Osteoblast (primary cell): ENCODE measurements at regions not wholly inside any gene's neighbourhood (a gene's known extent, or its start where the extent isn't known, plus 50 kb on each side); places are given as distances from the start of the nearest gene placed in this dataset.

Experiments used
- DNase-seq: peaks from one replicate; pipeline ENCODE4 v3.0.0; 2011; ENCODE audit warnings: low spot score, mixed read lengths; ENCODE audit not compliant: insufficient read length; ENCODE audit errors: missing footprints
- H2AFZ ChIP-seq: 2 replicates; pipeline ENCODE4 v1.6.0; 2011; ENCODE audit warnings: mild to moderate bottlenecking, low read length
- H3K27ac ChIP-seq: 2 replicates; pipeline ENCODE4 v1.5.1; 2011; ENCODE audit warnings: mild to moderate bottlenecking, low read depth, low read length, moderate library complexity
- H3K27me3 ChIP-seq: 2 replicates; pipeline ENCODE4 v1.6.0; 2012; ENCODE audit warnings: mild to moderate bottlenecking, control low read depth, inconsistent platforms, low read length, moderate library complexity; ENCODE audit not compliant: insufficient read depth
- H3K36me3 ChIP-seq: 2 replicates; pipeline ENCODE4 v1.5.1; 2011; ENCODE audit warnings: mild to moderate bottlenecking, low read length, control low read depth, moderate library complexity; ENCODE audit not compliant: insufficient read depth
- H3K4me1 ChIP-seq: 2 replicates; pipeline ENCODE4 v1.5.1; 2011; ENCODE audit warnings: mild to moderate bottlenecking, low read length, control low read depth, moderate library complexity; ENCODE audit not compliant: insufficient read depth
- H3K4me2 ChIP-seq: 2 replicates; pipeline ENCODE4 v1.6.0; 2011; ENCODE audit warnings: mild to moderate bottlenecking, low read length; ENCODE audit not compliant: insufficient read depth
- H3K4me3 ChIP-seq: fragments of 200-600 bp; sonication (generic); 3 replicates; pipeline ENCODE4 v1.5.1; 2012; ENCODE audit warnings: mild to moderate bottlenecking, low read length, inconsistent platforms; ENCODE audit not compliant: insufficient read depth
- H3K79me2 ChIP-seq: 2 replicates; pipeline ENCODE4 v1.6.0; 2012; ENCODE audit warnings: mild to moderate bottlenecking, low read length, control low read depth, inconsistent platforms; ENCODE audit not compliant: insufficient read depth
- H3K9me3 ChIP-seq: 2 replicates; pipeline ENCODE4 v1.5.1; 2011; ENCODE audit warnings: low read depth, low read length, control low read depth
- H4K20me1 ChIP-seq: 2 replicates; pipeline ENCODE4 v1.6.0; 2012; ENCODE audit warnings: mild to moderate bottlenecking, low read length, control low read depth; ENCODE audit not compliant: insufficient read depth
- TF ChIP-seq, protein P1 (sequence below): IDR thresholded peaks from 2 replicates; pipeline ENCODE4 v1.5.1; 2011; ENCODE audit warnings: mild to moderate bottlenecking, low read depth, low read length, moderate library complexity; ENCODE audit errors: extremely low read depth

GRCh38 chr14:40601063-40601462 lies 1005.6 kb upstream of the LRFN5 start:
- no peak overlapping the region for H3K4me3 ChIP-seq
- H3K9me3 ChIP-seq = peaks cover 2% of the 10 kb centered on the region
- no peaks in the 10 kb centered on the region for H3K27me3 ChIP-seq
- no peaks in the 10 kb centered on the region for H4K20me1 ChIP-seq
- TF ChIP-seq, protein P1, sequence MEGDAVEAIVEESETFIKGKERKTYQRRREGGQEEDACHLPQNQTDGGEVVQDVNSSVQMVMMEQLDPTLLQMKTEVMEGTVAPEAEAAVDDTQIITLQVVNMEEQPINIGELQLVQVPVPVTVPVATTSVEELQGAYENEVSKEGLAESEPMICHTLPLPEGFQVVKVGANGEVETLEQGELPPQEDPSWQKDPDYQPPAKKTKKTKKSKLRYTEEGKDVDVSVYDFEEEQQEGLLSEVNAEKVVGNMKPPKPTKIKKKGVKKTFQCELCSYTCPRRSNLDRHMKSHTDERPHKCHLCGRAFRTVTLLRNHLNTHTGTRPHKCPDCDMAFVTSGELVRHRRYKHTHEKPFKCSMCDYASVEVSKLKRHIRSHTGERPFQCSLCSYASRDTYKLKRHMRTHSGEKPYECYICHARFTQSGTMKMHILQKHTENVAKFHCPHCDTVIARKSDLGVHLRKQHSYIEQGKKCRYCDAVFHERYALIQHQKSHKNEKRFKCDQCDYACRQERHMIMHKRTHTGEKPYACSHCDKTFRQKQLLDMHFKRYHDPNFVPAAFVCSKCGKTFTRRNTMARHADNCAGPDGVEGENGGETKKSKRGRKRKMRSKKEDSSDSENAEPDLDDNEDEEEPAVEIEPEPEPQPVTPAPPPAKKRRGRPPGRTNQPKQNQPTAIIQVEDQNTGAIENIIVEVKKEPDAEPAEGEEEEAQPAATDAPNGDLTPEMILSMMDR = no peak
- no peak for DNase-seq
- no peaks in the 10 kb centered on the region for H3K79me2 ChIP-seq
- no peaks in the 10 kb centered on the region for H3K36me3 ChIP-seq
- H2AFZ ChIP-seq = no peak overlapping the region
- no peak overlapping the region for H3K4me2 ChIP-seq
- no peaks in the 10 kb centered on the region for H3K4me1 ChIP-seq
- H3K27ac ChIP-seq = no peak overlapping the region

DNA sequence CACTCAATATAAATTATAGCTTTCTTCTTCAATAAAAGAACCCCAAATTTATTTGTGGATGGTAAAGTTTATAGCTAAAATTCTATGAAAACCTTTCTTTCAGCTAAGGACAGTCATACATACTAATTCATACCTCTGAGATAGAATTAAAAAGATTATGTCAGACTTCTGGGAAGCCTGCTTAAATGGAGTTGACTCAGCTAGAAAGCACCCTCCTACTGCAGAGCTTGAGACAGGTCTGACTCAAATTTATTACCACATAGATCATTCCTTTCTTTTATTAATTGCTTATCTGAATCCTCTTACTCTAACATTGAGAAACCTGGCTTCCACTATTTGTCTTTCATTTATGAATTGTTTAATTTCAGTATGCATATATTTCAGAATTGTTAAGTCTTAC lies 1007.0 kb upstream of the LRFN5 start:
- H3K4me2 ChIP-seq = no peak overlapping the region
- no peak overlapping the region for H3K4me3 ChIP-seq
- H2AFZ ChIP-seq = no peak overlapping the region
- no peaks in the 10 kb centered on the region for H3K36me3 ChIP-seq
- H3K79me2 ChIP-seq = no peaks in the 10 kb centered on the region
- no peaks in the 10 kb centered on the region for H3K4me1 ChIP-seq
- H3K27ac ChIP-seq = no peak overlapping the region
- DNase-seq = no peak
- TF ChIP-seq, protein P1 = no peak
- peaks cover 2% of the 10 kb centered on the region for H3K9me3 ChIP-seq
- no peaks in the 10 kb centered on the region for H4K20me1 ChIP-seq
- H3K27me3 ChIP-seq = no peaks in the 10 kb centered on the region

DNA sequence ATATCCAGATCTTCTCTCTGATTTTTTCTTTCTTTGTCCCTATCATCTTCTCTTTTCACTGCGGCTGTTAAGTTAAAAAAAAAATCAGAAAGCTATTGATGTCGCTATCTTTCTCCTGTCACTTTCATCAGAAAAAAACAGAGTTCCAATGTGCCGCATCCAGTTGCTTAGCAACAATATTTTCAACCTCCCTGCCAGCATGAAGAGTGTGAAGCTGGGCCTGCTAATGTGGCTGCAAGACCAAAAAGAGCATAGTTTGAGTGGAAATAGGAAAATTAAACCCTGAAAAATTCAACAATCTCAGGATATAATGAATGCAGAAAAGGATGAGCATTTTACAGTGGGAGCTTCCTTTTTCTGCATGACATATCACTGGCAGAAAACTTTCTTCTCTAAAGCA lies 1025.4 kb upstream of the LRFN5 start:
- Histone ChIP-seq H3K9me3 (no peaks in the 10 kb centered on the region), H3K36me3 (no peaks in the 10 kb centered on the region), H3K27ac (no peak overlapping the region), H3K27me3 (no peaks in the 10 kb centered on the region), H4K20me1 (no peaks in the 10 kb centered on the region), H3K4me1 (no peaks in the 10 kb centered on the region), H2AFZ (no peak overlapping the region), H3K79me2 (no peaks in the 10 kb centered on the region), H3K4me2 (no peak overlapping the region), H3K4me3 (no peak overlapping the region)
- no peak for DNase-seq
- TF ChIP-seq, protein P1 = no peak

- Histone ChIP-seq H3K36me3 (no peaks in the 10 kb centered on the region), H3K27ac (no peak overlapping the region), H3K4me2 (no peak overlapping the region), H3K4me1 (no peaks in the 10 kb centered on the region), H2AFZ (no peak overlapping the region), H4K20me1 (no peaks in the 10 kb centered on the region), H3K4me3 (no peak overlapping the region), H3K27me3 (no peaks in the 10 kb centered on the region), H3K9me3 (no peaks in the 10 kb centered on the region), H3K79me2 (no peaks in the 10 kb centered on the region)
- no peak for DNase-seq
- TF ChIP-seq, protein P1 = no peak
Observed at GRCh38 chr14:40576880-40577478, 1029.7 kb upstream of the LRFN5 start.
